ENCODE measurements at regions not wholly inside any gene's neighbourhood (a gene's known extent, or its start where the extent isn't known, plus 50 kb on each side); places are given as distances from the start of the nearest gene placed in this dataset.

- 90 to 93% methylated on average over 4 of the region's 4 CpGs for WGBS, 2 donors
- no peak overlapping the region for H3K27ac ChIP-seq
- TF ChIP-seq POLR2AphosphoS5 (IDR thresholded peaks at IDR 0.05) (no peak), POLR2A (IDR thresholded peaks at IDR 0.05) (no peak)
- TF ChIP-seq, protein P1, sequence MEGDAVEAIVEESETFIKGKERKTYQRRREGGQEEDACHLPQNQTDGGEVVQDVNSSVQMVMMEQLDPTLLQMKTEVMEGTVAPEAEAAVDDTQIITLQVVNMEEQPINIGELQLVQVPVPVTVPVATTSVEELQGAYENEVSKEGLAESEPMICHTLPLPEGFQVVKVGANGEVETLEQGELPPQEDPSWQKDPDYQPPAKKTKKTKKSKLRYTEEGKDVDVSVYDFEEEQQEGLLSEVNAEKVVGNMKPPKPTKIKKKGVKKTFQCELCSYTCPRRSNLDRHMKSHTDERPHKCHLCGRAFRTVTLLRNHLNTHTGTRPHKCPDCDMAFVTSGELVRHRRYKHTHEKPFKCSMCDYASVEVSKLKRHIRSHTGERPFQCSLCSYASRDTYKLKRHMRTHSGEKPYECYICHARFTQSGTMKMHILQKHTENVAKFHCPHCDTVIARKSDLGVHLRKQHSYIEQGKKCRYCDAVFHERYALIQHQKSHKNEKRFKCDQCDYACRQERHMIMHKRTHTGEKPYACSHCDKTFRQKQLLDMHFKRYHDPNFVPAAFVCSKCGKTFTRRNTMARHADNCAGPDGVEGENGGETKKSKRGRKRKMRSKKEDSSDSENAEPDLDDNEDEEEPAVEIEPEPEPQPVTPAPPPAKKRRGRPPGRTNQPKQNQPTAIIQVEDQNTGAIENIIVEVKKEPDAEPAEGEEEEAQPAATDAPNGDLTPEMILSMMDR (IDR thresholded peaks at IDR 0.05): no peak
Observed at GRCh38 chr3:105077060-105077822, 289.5 kb upstream of the ALCAM start.

DNA sequence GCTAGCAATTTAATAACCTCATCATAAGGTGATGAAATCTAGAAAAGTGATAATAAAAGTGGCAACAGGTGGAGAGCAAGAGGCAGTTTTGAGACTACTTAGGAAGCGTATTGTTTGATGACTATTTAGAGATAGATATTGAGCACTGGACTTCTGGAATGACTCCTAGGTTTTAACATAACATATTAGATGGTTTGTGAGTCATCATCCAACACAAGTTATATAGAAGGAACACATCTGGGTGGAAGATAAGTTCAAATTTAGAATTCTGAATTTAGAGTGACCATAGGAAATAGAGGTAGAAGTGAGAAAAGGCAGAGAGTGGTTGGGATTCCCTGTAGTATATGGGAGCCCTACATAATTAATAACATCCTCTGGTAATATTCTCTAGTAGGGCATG is 282.8 kb upstream of the ALCAM start:
- intact Hi-C loops (cut with DNase I): no loop called here
- no peaks in the 10 kb centered on the region for H3K27me3 ChIP-seq
- DNase-seq: no peak
- no peaks in the 10 kb centered on the region for H3K36me3 ChIP-seq
- H3K27ac ChIP-seq: no peak overlapping the region
- H3K4me1 ChIP-seq: peaks cover 0 to 10% (median 8%) of the 10 kb centered on the region in 4 donors
- no peak overlapping the region for H3K4me3 ChIP-seq
- 80 to 90% methylated on average over 1 of the region's 1 CpG for WGBS, 2 donors
- H3K9me3 ChIP-seq: no peaks in the 10 kb centered on the region
- TF ChIP-seq, protein P1 (IDR thresholded peaks at IDR 0.05): no peak
- TF ChIP-seq POLR2A (IDR thresholded peaks at IDR 0.05): no peak
- TF ChIP-seq EP300 (IDR thresholded peaks at IDR 0.05): no peak
- TF ChIP-seq POLR2AphosphoS5 (IDR thresholded peaks at IDR 0.05): no peak

More at GRCh38 chr3:105077060-105077822, 289.5 kb upstream of the ALCAM start:
- no peaks in the 10 kb centered on the region for H3K4me1 ChIP-seq
- peaks cover 0 to 5% (median 0%) of the 10 kb centered on the region in 4 donors for H3K9me3 ChIP-seq
- H3K4me3 ChIP-seq: no peak overlapping the region
- no peaks in the 10 kb centered on the region for H3K27me3 ChIP-seq
- DNase-seq: no peak
- intact Hi-C loops (cut with DNase I): no loop called here
- no peaks in the 10 kb centered on the region for H3K36me3 ChIP-seq

- Histone ChIP-seq H3K36me3 (no peaks in the 10 kb centered on the region), H3K4me3 (no peak overlapping the region), H3K27me3 (no peaks in the 10 kb centered on the region), H3K9me3 (no peaks in the 10 kb centered on the region), H3K4me1 (peaks cover 0 to 10% (median 8%) of the 10 kb centered on the region in 4 donors), H3K27ac (no peak overlapping the region)
- no peak for DNase-seq
- intact Hi-C loops (cut with DNase I): no loop called here
- TF ChIP-seq EP300 (IDR thresholded peaks at IDR 0.05) (no peak), POLR2AphosphoS5 (IDR thresholded peaks at IDR 0.05) (no peak), POLR2A (IDR thresholded peaks at IDR 0.05) (no peak)
- TF ChIP-seq, protein P1 (IDR thresholded peaks at IDR 0.05): no peak
Observed at GRCh38 chr3:105085506-105085905, 281.2 kb upstream of the ALCAM start.

DNA sequence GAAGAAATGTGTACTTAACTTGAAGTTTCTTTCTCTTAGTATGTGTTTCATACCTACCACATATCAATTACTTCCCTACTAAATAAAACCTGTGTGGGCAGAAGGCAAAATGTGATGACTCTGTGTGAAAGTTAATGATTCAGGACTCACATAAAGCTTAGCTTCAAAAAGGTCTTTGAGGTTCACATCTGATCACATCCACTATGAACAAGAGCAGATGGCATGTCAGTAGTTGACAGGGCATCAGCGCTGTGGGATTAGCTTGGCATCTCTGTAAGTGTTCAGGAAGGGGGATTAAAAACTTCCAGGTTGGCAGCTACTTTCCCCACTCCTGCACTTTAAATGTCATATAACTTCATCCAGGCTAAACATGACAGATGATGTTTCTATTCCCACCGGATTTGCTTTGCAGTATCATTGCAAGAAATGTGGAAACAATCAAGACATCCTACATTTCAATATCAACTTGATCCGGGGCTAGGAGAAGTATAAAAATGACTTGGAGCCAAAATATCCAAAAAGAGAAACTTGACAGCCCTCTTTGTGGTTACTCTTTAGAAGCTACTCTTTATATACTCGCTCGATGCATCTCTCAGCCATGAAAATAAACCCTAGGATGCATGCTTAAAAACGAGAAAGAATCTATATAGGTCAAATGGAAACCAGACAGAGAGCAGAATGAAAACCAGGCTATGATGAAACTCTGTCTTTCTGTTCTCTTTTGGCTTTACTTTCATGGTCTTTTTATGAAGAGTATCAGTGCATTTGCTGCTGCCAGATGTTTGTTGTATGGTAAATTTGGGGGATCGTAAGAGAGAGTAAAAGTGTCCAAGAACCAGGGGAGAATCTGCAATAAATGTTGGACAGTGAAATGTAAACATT is 273.1 kb upstream of the ALCAM start:
- intact Hi-C loops (cut with DNase I): no loop called here
- WGBS, 2 donors: 68 to 76% methylated on average over 7 of the region's 7 CpGs
- no peak for DNase-seq
- Histone ChIP-seq H3K4me3 (no peak overlapping the region), H3K27ac (no peak overlapping the region), H3K4me1 (no peaks in the 10 kb centered on the region), H3K36me3 (no peaks in the 10 kb centered on the region), H3K27me3 (no peaks in the 10 kb centered on the region), H3K9me3 (no peaks in the 10 kb centered on the region)
- TF ChIP-seq POLR2A (IDR thresholded peaks at IDR 0.05) (no peak), POLR2AphosphoS5 (IDR thresholded peaks at IDR 0.05) (no peak), EP300 (IDR thresholded peaks at IDR 0.05) (no peak)
- TF ChIP-seq, protein P1 (IDR thresholded peaks at IDR 0.05): no peak

Data from sigmoid colon (tissue), 6 donors.